ENCODE measurements at regions not wholly inside any gene's neighbourhood (a gene's known extent, or its start where the extent isn't known, plus 50 kb on each side); places are given as distances from the start of the nearest gene placed in this dataset.

- in situ Hi-C loops (cut with MboI; ENCODE audit: low sequenced_read_pairs): no loop called here
Measured at GRCh38 chr12:67832155-67832554, 157.1 kb upstream of the IFNG-AS1 start.

GRCh38 chr12:67833602-67834001 lies 155.6 kb upstream of the IFNG-AS1 start:
- in situ Hi-C loops (cut with MboI; ENCODE audit: low sequenced_read_pairs): no loop called here

GRCh38 chr12:67837876-67838275 lies 151.4 kb upstream of the IFNG-AS1 start:
- in situ Hi-C loops (cut with MboI; ENCODE audit: low sequenced_read_pairs): no loop called here

GRCh38 chr12:67842124-67842523 lies 147.1 kb upstream of the IFNG-AS1 start:
- in situ Hi-C loops (cut with MboI; ENCODE audit: low sequenced_read_pairs): no loop called here

- in situ Hi-C loops (cut with MboI; ENCODE audit: low sequenced_read_pairs): no loop called here
Measured at GRCh38 chr12:67843257-67843656, 146.0 kb upstream of the IFNG-AS1 start.

- in situ Hi-C loops (cut with MboI; ENCODE audit: low sequenced_read_pairs): no loop called here
Measured at GRCh38 chr12:67852701-67853100, 136.5 kb upstream of the IFNG-AS1 start.

- in situ Hi-C loops (cut with MboI; ENCODE audit: low sequenced_read_pairs): no loop called here
Measured at GRCh38 chr12:67853204-67853603, 136.0 kb upstream of the IFNG-AS1 start.

GRCh38 chr12:67854351-67854750 lies 134.9 kb upstream of the IFNG-AS1 start:
- in situ Hi-C loops (cut with MboI; ENCODE audit: low sequenced_read_pairs): no loop called here

GRCh38 chr12:67855103-67855502 lies 134.1 kb upstream of the IFNG-AS1 start:
- in situ Hi-C loops (cut with MboI; ENCODE audit: low sequenced_read_pairs): no loop called here

GRCh38 chr12:67871231-67871630 lies 118.0 kb upstream of the IFNG-AS1 start:
- in situ Hi-C loops (cut with MboI; ENCODE audit: low sequenced_read_pairs): no loop called here

GRCh38 chr12:67873355-67873754 lies 115.9 kb upstream of the IFNG-AS1 start:
- in situ Hi-C loops (cut with MboI; ENCODE audit: low sequenced_read_pairs): no loop called here

GRCh38 chr12:67876305-67876915 lies 112.8 kb upstream of the IFNG-AS1 start:
- in situ Hi-C loops (cut with MboI; ENCODE audit: low sequenced_read_pairs): no loop called here

GRCh38 chr12:67877727-67878126 lies 111.5 kb upstream of the IFNG-AS1 start:
- in situ Hi-C loops (cut with MboI; ENCODE audit: low sequenced_read_pairs): no loop called here

GRCh38 chr12:67879937-67880336 lies 109.3 kb upstream of the IFNG-AS1 start:
- in situ Hi-C loops (cut with MboI; ENCODE audit: low sequenced_read_pairs): no loop called here

GRCh38 chr12:67881565-67881964 lies 107.7 kb upstream of the IFNG-AS1 start:
- in situ Hi-C loops (cut with MboI; ENCODE audit: low sequenced_read_pairs): no loop called here

- in situ Hi-C loops (cut with MboI; ENCODE audit: low sequenced_read_pairs): no loop called here
Measured at GRCh38 chr12:67884596-67884995, 104.7 kb upstream of the IFNG-AS1 start.

- in situ Hi-C loops (cut with MboI; ENCODE audit: low sequenced_read_pairs): no loop called here
Measured at GRCh38 chr12:67885375-67886169, 103.7 kb upstream of the IFNG-AS1 start.

- in situ Hi-C loops (cut with MboI; ENCODE audit: low sequenced_read_pairs): no loop called here
Measured at GRCh38 chr12:67887065-67887464, 102.2 kb upstream of the IFNG-AS1 start.

- in situ Hi-C loops (cut with MboI; ENCODE audit: low sequenced_read_pairs): no loop called here
Measured at GRCh38 chr12:67889931-67890330, 99.3 kb upstream of the IFNG-AS1 start.

- in situ Hi-C loops (cut with MboI; ENCODE audit: low sequenced_read_pairs): no loop called here
Measured at GRCh38 chr12:67890726-67891258, 98.5 kb upstream of the IFNG-AS1 start.

GRCh38 chr12:67891596-67891995 lies 97.7 kb upstream of the IFNG-AS1 start:
- in situ Hi-C loops (cut with MboI; ENCODE audit: low sequenced_read_pairs): no loop called here
